Endothelial cell of umbilical vein (primary cell): ENCODE measurements at regions not wholly inside any gene's neighbourhood (a gene's known extent, or its start where the extent isn't known, plus 50 kb on each side); places are given as distances from the start of the nearest gene placed in this dataset.

ENCODE experiments used
- BruUV-seq: library from RNA; stranded (reverse); fragments of 400-500 nt; replicated peaks from 2 replicates; lab custom pipeline; 2021; lab: Mats Ljungman, UMichigan
- CTCF ChIA-PET: fragments of 300-600, 350-600 bp; sonication (Branson Sonifier 250); formaldehyde crosslinking; loops from one replicate; lab custom pipeline; 2021; ENCODE audit warnings: antibody characterized with exemption, inconsistent platforms; lab: Charles Lee
- POLR2A ChIA-PET: fragments of 300-600, 350-600 bp; sonication (Branson Sonifier 250); formaldehyde crosslinking; loops from one replicate; lab custom pipeline; 2021; ENCODE audit warnings: antibody characterized with exemption, inconsistent platforms; lab: Charles Lee
- DNase-seq: peaks from one replicate; pipeline ENCODE4 v3.0.0-alpha.2; 2011; ENCODE audit warnings: low read depth, low spot score
- FAIRE-seq: peaks from 2 replicates; lab custom pipeline; 2011; peaks lifted over from hg19 to GRCh38; lab: Jason Lieb, UNC
- H2AFZ ChIP-seq: 2 replicates; pipeline ENCODE4 v1.6.0; 2012; ENCODE audit warnings: low read depth, low read length, control low read depth, inconsistent platforms
- H3K27ac ChIP-seq: 2 replicates; pipeline ENCODE4 v1.5.1; 2011; ENCODE audit warnings: low read depth, mild to moderate bottlenecking, control low read depth, low read length, moderate library complexity; ENCODE audit not compliant: insufficient read depth
- H3K27me3 ChIP-seq, 2 experiments: 2 replicates each; pipeline versions ENCODE4 v1.6.0 to v1.6.1; 2011; ENCODE audit warnings: low read length in 2 of 2, mixed read lengths in 1 of 2; ENCODE audit not compliant: control insufficient read depth in 2 of 2, insufficient read depth in 2 of 2
- H3K36me3 ChIP-seq, 2 experiments: 2 replicates in 1 of 2; 3 replicates in 1 of 2; pipeline ENCODE4 v1.5.1; 2011; ENCODE audit warnings: low read length in 2 of 2, mild to moderate bottlenecking in 1 of 2, moderate library complexity in 1 of 2; ENCODE audit not compliant: control insufficient read depth in 2 of 2, insufficient read depth in 2 of 2; ENCODE audit errors: extremely low read depth in 1 of 2
- H3K4me1 ChIP-seq: 3 replicates; pipeline ENCODE4 v1.5.1; 2011; ENCODE audit warnings: mild to moderate bottlenecking, low read length; ENCODE audit not compliant: control insufficient read depth, insufficient read depth; ENCODE audit errors: extremely low read depth
- H3K4me2 ChIP-seq: 2 replicates; pipeline ENCODE4 v1.6.1; 2011; ENCODE audit warnings: low read length, control low read depth, mixed read lengths; ENCODE audit not compliant: insufficient read depth
- H3K4me3 ChIP-seq, 3 experiments: fragments of 200-600 bp in 1 of 3; sonication (generic), shearing (Covaris generic) in 1 of 3; replicated peaks in 1 of 3; 2 replicates each; pipeline ENCODE4 v1.5.1; 2011 to 2016; ENCODE audit warnings: control low read depth in 3 of 3, low read length in 3 of 3, mild to moderate bottlenecking in 2 of 3, inconsistent platforms in 1 of 3, low read depth in 1 of 3, moderate library complexity in 1 of 3; ENCODE audit not compliant: insufficient read depth in 1 of 3
- H3K79me2 ChIP-seq: 2 replicates; pipeline ENCODE4 v1.6.0; 2012; ENCODE audit warnings: low read length, inconsistent platforms; ENCODE audit not compliant: control insufficient read depth, insufficient read depth
- H3K9ac ChIP-seq: replicated peaks from 2 replicates; pipeline ENCODE3; 2011; ENCODE audit warnings: low read length, control low read depth; ENCODE audit not compliant: insufficient read depth; ENCODE audit errors: extremely low read depth
- H3K9me1 ChIP-seq: replicated peaks from 3 replicates; pipeline ENCODE4 v1.6.0; 2011; ENCODE audit warnings: mild to moderate bottlenecking, low read length; ENCODE audit not compliant: control insufficient read depth, insufficient read depth; ENCODE audit errors: extremely low read depth
- H3K9me3 ChIP-seq: replicated peaks from 2 replicates; pipeline ENCODE4 v1.5.1; 2012; ENCODE audit warnings: low read length, inconsistent platforms; ENCODE audit not compliant: control insufficient read depth, insufficient read depth
- H4K20me1 ChIP-seq: replicated peaks from 2 replicates; pipeline ENCODE3; 2011; ENCODE audit warnings: mild to moderate bottlenecking, low read length; ENCODE audit not compliant: control insufficient read depth, insufficient read depth; ENCODE audit errors: extremely low read depth
- CTCF ChIP-seq, 2 donors: IDR thresholded peaks; 1 replicate in 1 of 2; 2 replicates in 1 of 2; pipeline ENCODE4 v1.5.1; 2011; ENCODE audit warnings: low read length in 2 of 2, mild to moderate bottlenecking in 2 of 2, moderate library complexity in 2 of 2, control low read depth in 1 of 2, inconsistent platforms in 1 of 2, low read depth in 1 of 2; ENCODE audit not compliant: insufficient read depth in 1 of 2; ENCODE audit errors: extremely low read depth in 1 of 2
- EZH2 ChIP-seq: IDR thresholded peaks from 2 replicates; pipeline ENCODE4 v1.6.1; 2012; ENCODE audit warnings: borderline replicate concordance, low read depth, mild to moderate bottlenecking, moderate library complexity, low read length, inconsistent platforms; ENCODE audit not compliant: severe bottlenecking
- FOS ChIP-seq: IDR thresholded peaks from 2 replicates; pipeline ENCODE4 v1.6.1; 2011; ENCODE audit warnings: mild to moderate bottlenecking, low read length, moderate library complexity, borderline replicate concordance; ENCODE audit not compliant: insufficient read depth
- GATA2 ChIP-seq: IDR thresholded peaks from 2 replicates; pipeline ENCODE4 v1.7.0; 2011; ENCODE audit warnings: low read depth, mild to moderate bottlenecking, moderate library complexity, mixed read lengths, low read length; ENCODE audit not compliant: insufficient read length, insufficient read depth
- JUN ChIP-seq: IDR thresholded peaks from 2 replicates; pipeline ENCODE4 v1.6.1; 2011; ENCODE audit warnings: borderline replicate concordance, low read depth; ENCODE audit not compliant: insufficient read length, insufficient read depth
- MAX ChIP-seq: IDR thresholded peaks from 2 replicates; pipeline ENCODE4 v1.6.1; 2011; ENCODE audit not compliant: insufficient read depth, insufficient read length
- MYC ChIP-seq: IDR thresholded peaks from one replicate; pipeline ENCODE4 v1.6.1; 2011; ENCODE audit warnings: mild to moderate bottlenecking, low read depth, low read length
- POLR2A ChIP-seq: IDR thresholded peaks from 2 replicates; pipeline ENCODE4 v1.6.1; 2012; ENCODE audit warnings: low read depth, mild to moderate bottlenecking, control low read depth, low read length
- POLR2AphosphoS5 ChIP-seq: IDR thresholded peaks from 2 replicates; pipeline ENCODE4 v1.6.1; 2012; ENCODE audit warnings: low read depth, mild to moderate bottlenecking, control low read depth, low read length, moderate library complexity; ENCODE audit not compliant: insufficient read depth
- dilution Hi-C: fragments of 300-500 bp; cut with MboI; formaldehyde crosslinking; loops from one replicate; pipeline ENCODE4 v1.15.0; 2019; ENCODE audit warnings: low sequenced_read_pairs; ENCODE audit not compliant: extremely low pct_ligation_motif_present
- intact Hi-C: fragments of 100-400 bp; cut with micrococcal nuclease; formaldehyde crosslinking; loops from one replicate; pipeline ENCODE4 v1.10.0; 2022

DNA sequence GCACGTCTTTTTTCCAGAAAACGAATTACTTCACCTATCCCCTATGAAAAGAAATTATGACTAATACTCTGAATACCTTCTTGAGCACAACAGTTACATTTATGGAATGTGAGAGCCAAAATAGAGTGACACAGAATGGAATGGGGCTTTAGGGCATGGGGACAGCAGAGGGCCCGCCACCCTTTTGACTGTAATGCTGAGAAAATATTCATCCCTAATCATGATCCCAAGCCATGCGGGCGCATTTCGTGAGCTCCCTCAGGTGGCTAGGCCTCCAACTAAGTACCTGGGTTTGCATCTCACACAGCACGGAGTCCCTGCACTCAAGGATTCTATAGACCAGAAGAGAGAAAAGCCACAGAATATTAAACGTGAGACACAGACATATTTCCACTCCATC lies 212.6 kb downstream of the SOD2 start:
- Histone ChIP-seq H3K9ac (no peak overlapping the region), H3K9me3 (peaks cover 1% of the 10 kb centered on the region), H3K4me1 (no peaks in the 10 kb centered on the region), H2AFZ (no peak overlapping the region), H3K36me3 (no peaks in the 10 kb centered on the region), H3K4me3 (no peak overlapping the region), H3K9me1 (no peaks in the 10 kb centered on the region), H3K27me3 (no peaks in the 10 kb centered on the region), H3K4me2 (no peak overlapping the region), H3K79me2 (no peaks in the 10 kb centered on the region), H4K20me1 (no peaks in the 10 kb centered on the region), H3K27ac (no peak overlapping the region)
- BruUV-seq = no TSS peak
- POLR2A ChIA-PET = no interaction called here
- DNase-seq = no peak
- intact Hi-C loops = no loop called here
- CTCF ChIA-PET = interaction anchor here (1.0 kb wide), 1 partner anchor 9 kb away, joined by 3 read pairs; no protein-coding TSS in a partner anchor
- TF ChIP-seq POLR2A (no peak), MAX (no peak), GATA2 (no peak), EZH2 (no peak), JUN (no peak), CTCF (IDR thresholded peaks at IDR 0.05; ENCODE audit: extremely low read depth in 1 of 2, insufficient read depth in 1 of 2, low read depth in 1 of 2, low read length in 2 of 2) (no peak)
- dilution Hi-C loops = no loop called here
- FAIRE-seq = no peak

- ChIA-PET POLR2A (no interaction called here), CTCF (interaction anchor here (1.0 kb wide), 1 partner anchor 10 kb away, joined by 3 read pairs; no protein-coding TSS in a partner anchor)
- FAIRE-seq (no peak), DNase-seq (no peak)
- H3K36me3 ChIP-seq = no peaks in the 10 kb centered on the region
- TF ChIP-seq EZH2 (no peak), MAX (no peak), CTCF (IDR thresholded peaks at IDR 0.05; ENCODE audit: extremely low read depth in 1 of 2, insufficient read depth in 1 of 2, low read depth in 1 of 2, low read length in 2 of 2) (no peak), JUN (no peak), POLR2AphosphoS5 (no peak), POLR2A (no peak), FOS (no peak), GATA2 (no peak), MYC (no peak)
- H3K27ac ChIP-seq = no peak overlapping the region
- no peak overlapping the region for H3K9ac ChIP-seq
- H3K4me2 ChIP-seq = no peak overlapping the region
- no peaks in the 10 kb centered on the region for H3K27me3 ChIP-seq
- H3K9me3 ChIP-seq = peaks cover 1% of the 10 kb centered on the region
- no TSS peak for BruUV-seq
- dilution Hi-C loops = no loop called here
- no peaks in the 10 kb centered on the region for H3K9me1 ChIP-seq
- no peak overlapping the region for H3K4me3 ChIP-seq
- no peaks in the 10 kb centered on the region for H4K20me1 ChIP-seq
- H3K4me1 ChIP-seq = no peaks in the 10 kb centered on the region
- intact Hi-C loops = no loop called here
- no peak overlapping the region for H2AFZ ChIP-seq
- H3K79me2 ChIP-seq = no peaks in the 10 kb centered on the region
Measured at GRCh38 chr6:159479146-159479545, 213.9 kb downstream of the SOD2 start.
